ENCODE measurements at regions not wholly inside any gene's neighbourhood (a gene's known extent, or its start where the extent isn't known, plus 50 kb on each side); places are given as distances from the start of the nearest gene placed in this dataset.

- H3K79me2 ChIP-seq (ENCODE audit: control insufficient read depth, low read length): no peaks in the 10 kb centered on the region
- H3K4me3 ChIP-seq (ENCODE audit: low read length): no peak overlapping the region
- H3K27me3 ChIP-seq (ENCODE audit: control insufficient read depth, low read length): no peaks in the 10 kb centered on the region
- H3K9me2 ChIP-seq (replicated peaks; ENCODE audit: control insufficient read depth, low read length): no peaks in the 10 kb centered on the region
- H3K36me3 ChIP-seq (ENCODE audit: control insufficient read depth, low read length): no peaks in the 10 kb centered on the region
- no peak overlapping the region for H3K4me2 ChIP-seq (ENCODE audit: low read length)
- no peaks in the 10 kb centered on the region for H4K20me1 ChIP-seq (ENCODE audit: control insufficient read depth, insufficient read depth, low read depth, low read length)
- TF ChIP-seq CTCF (IDR thresholded peaks at IDR 0.05; ENCODE audit: low read depth, low read length, poor library complexity, severe bottlenecking) (no peak), EZH2phosphoT487 (IDR thresholded peaks at IDR 0.05; ENCODE audit: borderline replicate concordance, low read length) (no peak)
- no peak overlapping the region for H3K27ac ChIP-seq (ENCODE audit: low read depth, low read length)
- H3K9me3 ChIP-seq (ENCODE audit: control insufficient read depth, insufficient read depth, low read length): no peaks in the 10 kb centered on the region
- H3F3A ChIP-seq (ENCODE audit: control insufficient read depth, insufficient read depth): no peaks in the 10 kb centered on the region
- no peaks in the 10 kb centered on the region for H3K4me1 ChIP-seq (ENCODE audit: control insufficient read depth, low read length)
Measured at GRCh38 chr3:95215437-95215957, 1152.6 kb downstream of the NSUN3 start.

- TF ChIP-seq EZH2phosphoT487 (IDR thresholded peaks at IDR 0.05; ENCODE audit: borderline replicate concordance, low read length): no peak
- no peak for TF ChIP-seq CTCF (IDR thresholded peaks at IDR 0.05; ENCODE audit: low read depth, low read length, poor library complexity, severe bottlenecking)
- Histone ChIP-seq H3K9me3 (ENCODE audit: control insufficient read depth, insufficient read depth, low read length) (no peaks in the 10 kb centered on the region), H3K79me2 (ENCODE audit: control insufficient read depth, low read length) (no peaks in the 10 kb centered on the region), H3F3A (ENCODE audit: control insufficient read depth, insufficient read depth) (no peaks in the 10 kb centered on the region), H3K4me1 (ENCODE audit: control insufficient read depth, low read length) (no peaks in the 10 kb centered on the region), H4K20me1 (ENCODE audit: control insufficient read depth, insufficient read depth, low read depth, low read length) (no peaks in the 10 kb centered on the region), H3K4me3 (ENCODE audit: low read length) (no peak overlapping the region), H3K27me3 (ENCODE audit: control insufficient read depth, low read length) (no peaks in the 10 kb centered on the region), H3K4me2 (ENCODE audit: low read length) (no peak overlapping the region), H3K36me3 (ENCODE audit: control insufficient read depth, low read length) (no peaks in the 10 kb centered on the region), H3K9me2 (replicated peaks; ENCODE audit: control insufficient read depth, low read length) (no peaks in the 10 kb centered on the region), H3K27ac (ENCODE audit: low read depth, low read length) (no peak overlapping the region)
Measured at GRCh38 chr3:95217661-95218060, 1154.8 kb downstream of the NSUN3 start.

GRCh38 chr3:95218484-95218883, 1155.6 kb downstream of the NSUN3 start:
- Histone ChIP-seq H3K9me2 (replicated peaks; ENCODE audit: control insufficient read depth, low read length) (no peaks in the 10 kb centered on the region), H3F3A (ENCODE audit: control insufficient read depth, insufficient read depth) (no peaks in the 10 kb centered on the region), H3K4me1 (ENCODE audit: control insufficient read depth, low read length) (no peaks in the 10 kb centered on the region), H3K27me3 (ENCODE audit: control insufficient read depth, low read length) (no peaks in the 10 kb centered on the region), H3K9me3 (ENCODE audit: control insufficient read depth, insufficient read depth, low read length) (no peaks in the 10 kb centered on the region), H3K4me3 (ENCODE audit: low read length) (no peak overlapping the region), H3K79me2 (ENCODE audit: control insufficient read depth, low read length) (no peaks in the 10 kb centered on the region), H3K27ac (ENCODE audit: low read depth, low read length) (no peak overlapping the region), H4K20me1 (ENCODE audit: control insufficient read depth, insufficient read depth, low read depth, low read length) (no peaks in the 10 kb centered on the region), H3K36me3 (ENCODE audit: control insufficient read depth, low read length) (no peaks in the 10 kb centered on the region), H3K4me2 (ENCODE audit: low read length) (no peak overlapping the region)
- no peak for TF ChIP-seq EZH2phosphoT487 (IDR thresholded peaks at IDR 0.05; ENCODE audit: borderline replicate concordance, low read length)
- no peak for TF ChIP-seq CTCF (IDR thresholded peaks at IDR 0.05; ENCODE audit: low read depth, low read length, poor library complexity, severe bottlenecking)

All from DOHH2 (cell line).